HG03108 (cell line): ENCODE measurements at regions not wholly inside any gene's neighbourhood (a gene's known extent, or its start where the extent isn't known, plus 50 kb on each side); places are given as distances from the start of the nearest gene placed in this dataset.

Experiments
- ATAC-seq: cut with Tn5 transposase; IDR thresholded peaks from one replicate; pipeline ENCODE4 v1.9.1; 2021; ENCODE audit warnings: moderate library complexity; ENCODE audit not compliant: unreplicated experiment

GRCh38 chr9:116059466-116059865, 94.1 kb upstream of the PAPPA start:
- no peak for ATAC-seq

GRCh38 chr9:116060631-116061030, 93.0 kb upstream of the PAPPA start:
- no peak for ATAC-seq

GRCh38 chr9:116061546-116062205, 91.9 kb upstream of the PAPPA start:
- no peak for ATAC-seq

DNA sequence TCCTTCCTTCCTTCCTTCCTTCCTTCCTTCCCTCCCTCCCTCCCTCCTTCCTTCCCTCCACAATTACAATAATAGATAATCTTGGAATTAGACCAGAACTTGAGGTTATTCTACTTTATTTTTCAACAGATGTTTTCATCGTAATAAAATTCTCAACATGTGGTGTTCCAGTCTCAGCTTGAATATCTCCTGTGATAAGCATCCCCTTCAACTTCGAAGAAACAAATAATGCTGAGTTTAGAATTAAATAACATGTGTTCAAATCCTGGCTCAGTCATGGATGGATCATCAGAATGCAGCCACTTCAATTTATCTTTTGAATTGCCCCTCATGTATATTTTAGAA, 91.4 kb upstream of the PAPPA start:
- ATAC-seq = no peak

- ATAC-seq = no peak
These were observed 88.6 kb upstream of the PAPPA start for GRCh38 chr9:116064970-116065369.

GRCh38 chr9:116066221-116066620, 87.4 kb upstream of the PAPPA start:
- no peak for ATAC-seq

GRCh38 chr9:116067566-116067965, 86.0 kb upstream of the PAPPA start:
- ATAC-seq = no peak

DNA sequence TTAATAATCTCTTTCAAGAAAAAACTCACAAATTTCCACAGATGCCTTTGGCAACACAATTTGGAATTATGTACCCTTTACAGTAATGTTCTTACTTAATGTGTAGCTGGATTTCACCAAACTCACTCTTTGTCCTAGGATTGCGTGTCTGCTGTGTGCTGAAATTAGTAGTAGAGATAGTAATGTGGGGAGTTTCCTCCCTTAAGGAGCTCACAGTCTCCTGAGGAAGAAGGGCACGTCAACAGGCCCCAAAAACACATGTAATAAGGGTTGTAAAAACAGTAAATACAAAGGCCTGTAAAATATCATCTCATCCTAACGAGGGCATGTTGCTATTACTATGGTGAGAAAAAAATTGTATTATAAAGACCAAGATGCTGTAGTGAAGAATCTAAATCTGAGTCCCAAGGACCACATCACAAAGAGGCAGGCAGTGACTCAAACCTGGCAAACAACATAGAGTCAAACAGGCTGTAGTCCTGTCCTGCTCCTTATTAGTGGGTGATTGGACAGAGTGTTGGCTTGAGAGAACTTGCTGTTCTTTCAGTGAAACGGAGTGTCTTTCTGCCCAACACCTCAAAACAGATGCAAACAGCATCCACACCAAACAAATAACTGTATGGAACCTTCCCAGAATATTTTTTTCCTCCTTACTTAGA, 83.2 kb upstream of the PAPPA start:
- ATAC-seq = no peak

- ATAC-seq = no peak
These were observed 81.5 kb upstream of the PAPPA start for GRCh38 chr9:116072046-116072445.

- ATAC-seq = no peak
These were observed 79.8 kb upstream of the PAPPA start for GRCh38 chr9:116073826-116074225.

GRCh38 chr9:116074658-116075057, 78.9 kb upstream of the PAPPA start:
- no peak for ATAC-seq

GRCh38 chr9:116075191-116075590, 78.4 kb upstream of the PAPPA start:
- no peak for ATAC-seq

DNA sequence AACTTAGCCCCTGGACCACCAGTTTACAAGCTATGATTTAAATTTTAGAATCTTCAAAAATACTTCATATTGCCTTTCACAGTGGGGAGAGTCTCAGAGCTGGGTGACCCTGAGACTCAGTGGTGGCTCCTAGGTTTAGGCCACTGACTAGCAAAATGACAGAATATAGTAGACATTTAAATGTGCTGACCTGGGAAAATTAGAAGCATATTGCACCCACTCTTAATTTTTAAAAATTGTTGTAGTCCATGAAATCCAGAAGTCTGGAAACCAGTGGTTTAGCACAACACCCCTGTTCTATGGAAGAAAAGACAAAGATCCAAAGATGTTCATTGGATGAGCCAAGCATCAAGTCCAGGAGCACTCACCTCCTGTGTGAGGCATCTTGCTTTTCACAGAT, 75.0 kb upstream of the PAPPA start:
- ATAC-seq = no peak

- ATAC-seq = no peak
These were observed 73.0 kb upstream of the PAPPA start for GRCh38 chr9:116080561-116080960.

- no peak for ATAC-seq
These were observed 72.0 kb upstream of the PAPPA start for GRCh38 chr9:116081435-116082115.

GRCh38 chr9:116083837-116084236, 69.8 kb upstream of the PAPPA start:
- no peak for ATAC-seq

GRCh38 chr9:116084497-116084896, 69.1 kb upstream of the PAPPA start:
- no peak for ATAC-seq

GRCh38 chr9:116087246-116087645, 66.3 kb upstream of the PAPPA start:
- no peak for ATAC-seq

DNA sequence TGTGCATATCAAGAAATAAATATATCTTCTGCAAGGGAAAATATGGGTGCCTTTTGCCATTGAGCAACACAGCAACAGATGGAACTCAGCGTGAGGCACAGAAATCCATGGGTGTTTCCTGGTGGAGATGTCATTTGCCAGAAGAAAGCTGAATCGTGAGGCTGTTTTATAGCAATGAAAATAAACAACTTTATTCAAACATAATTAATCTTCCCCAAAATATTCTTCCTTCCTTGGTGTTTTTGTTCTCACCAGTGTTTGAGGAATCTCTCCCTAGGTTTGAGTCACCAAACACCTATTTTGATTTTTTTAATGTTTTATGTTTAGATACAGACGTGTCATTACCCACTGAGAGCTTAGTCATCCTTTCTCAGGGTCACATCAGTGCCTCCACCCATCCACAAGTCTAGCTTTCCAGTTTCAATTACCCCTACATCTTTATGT, 65.8 kb upstream of the PAPPA start:
- no peak for ATAC-seq

DNA sequence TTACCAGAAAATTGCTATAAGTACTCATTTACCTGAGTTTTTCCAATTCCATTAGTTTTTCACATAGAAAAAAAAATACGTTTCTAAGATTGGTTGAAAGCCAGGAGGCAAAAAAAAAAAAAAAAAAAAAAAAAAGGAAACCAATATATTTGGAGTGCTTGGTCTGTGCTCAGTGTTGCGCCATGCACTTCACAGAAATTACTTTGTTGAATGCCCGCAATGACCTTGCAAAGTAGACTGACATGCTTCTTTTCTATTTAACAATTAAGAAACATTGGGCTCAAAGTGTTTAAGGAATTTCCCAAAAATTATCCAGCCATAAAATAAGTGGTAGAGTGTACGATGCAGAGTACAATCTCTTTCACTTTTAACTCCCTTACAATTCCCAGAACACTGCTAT, 65.2 kb upstream of the PAPPA start:
- ATAC-seq = no peak

- ATAC-seq = no peak
These were observed 63.4 kb upstream of the PAPPA start for GRCh38 chr9:116090030-116090770.

GRCh38 chr9:116094846-116095245, 58.7 kb upstream of the PAPPA start:
- ATAC-seq = no peak
